OCI-LY3 (cell line): ENCODE measurements at regions not wholly inside any gene's neighbourhood (a gene's known extent, or its start where the extent isn't known, plus 50 kb on each side); places are given as distances from the start of the nearest gene placed in this dataset.

Source experiments
- H2AFZ ChIP-seq: fragments of 200-600, 300-600 bp; shearing (Covaris generic); 2 replicates; pipeline ENCODE4 v1.6.0; 2014; ENCODE audit warnings: antibody characterized with exemption, low read depth, low read length
- H3K27ac ChIP-seq: fragments of 200-600, 300-600 bp; sonication (generic); 2 replicates; pipeline ENCODE4 v1.5.1; 2014; ENCODE audit warnings: mild to moderate bottlenecking, low read length, moderate library complexity, mixed read lengths
- H3K27me3 ChIP-seq: fragments of 200-600, 300-600 bp; sonication (generic); 2 replicates; pipeline ENCODE4 v1.6.1; 2014; ENCODE audit warnings: low read depth, low read length, mixed read lengths
- H3K36me3 ChIP-seq: fragments of 200-600, 300-600 bp; sonication (generic); replicated peaks from 2 replicates; pipeline ENCODE3; 2014; ENCODE audit warnings: low read depth, low read length, mixed read lengths
- H3K4me1 ChIP-seq: fragments of 300-600, 200-600 bp; sonication (generic); 2 replicates; pipeline ENCODE4 v1.6.1; 2014; ENCODE audit warnings: low read length, mixed read lengths
- H3K4me2 ChIP-seq: fragments of 200-600, 300-600 bp; sonication (generic); 2 replicates; pipeline ENCODE4 v1.6.1; 2014; ENCODE audit warnings: low read length, mixed read lengths
- H3K4me3 ChIP-seq: fragments of 300-600, 200-600 bp; sonication (generic); 2 replicates; pipeline ENCODE4 v1.5.1; 2014; ENCODE audit warnings: antibody characterized with exemption, mild to moderate bottlenecking, low read length, moderate library complexity
- H3K79me2 ChIP-seq: fragments of 300-600, 200-600 bp; shearing (Covaris generic); 2 replicates; pipeline ENCODE4 v1.6.1; 2014; ENCODE audit warnings: mild to moderate bottlenecking, low read length, mixed read lengths
- H3K9ac ChIP-seq: fragments of 300-600, 200-600 bp; shearing (Covaris generic); 2 replicates; pipeline ENCODE4 v1.6.0; 2014; ENCODE audit warnings: mild to moderate bottlenecking, low read length, moderate library complexity
- H3K9me3 ChIP-seq: fragments of 200-600, 300-600 bp; shearing (Covaris generic); 2 replicates; pipeline ENCODE4 v1.6.1; 2014; ENCODE audit warnings: low read length, mixed read lengths; ENCODE audit not compliant: insufficient read depth
- H4K20me1 ChIP-seq: fragments of 200-600, 300-600 bp; sonication (generic); 2 replicates; pipeline ENCODE4 v1.6.1; 2016; ENCODE audit warnings: low read length, mixed read lengths; ENCODE audit not compliant: insufficient read depth
- EZH2phosphoT487 ChIP-seq: fragments of 200-600 bp; shearing (Covaris generic); IDR thresholded peaks from 2 replicates; pipeline ENCODE4 v1.6.1; 2018; ENCODE audit warnings: antibody characterized with exemption, mixed run types, low read depth
- TF ChIP-seq, protein P1 (sequence below): fragments of 200-600, 300-600 bp; sonication (generic); IDR thresholded peaks from 2 replicates; pipeline ENCODE4 v1.5.1; 2014; ENCODE audit warnings: antibody characterized with exemption, low read length, low read depth

DNA sequence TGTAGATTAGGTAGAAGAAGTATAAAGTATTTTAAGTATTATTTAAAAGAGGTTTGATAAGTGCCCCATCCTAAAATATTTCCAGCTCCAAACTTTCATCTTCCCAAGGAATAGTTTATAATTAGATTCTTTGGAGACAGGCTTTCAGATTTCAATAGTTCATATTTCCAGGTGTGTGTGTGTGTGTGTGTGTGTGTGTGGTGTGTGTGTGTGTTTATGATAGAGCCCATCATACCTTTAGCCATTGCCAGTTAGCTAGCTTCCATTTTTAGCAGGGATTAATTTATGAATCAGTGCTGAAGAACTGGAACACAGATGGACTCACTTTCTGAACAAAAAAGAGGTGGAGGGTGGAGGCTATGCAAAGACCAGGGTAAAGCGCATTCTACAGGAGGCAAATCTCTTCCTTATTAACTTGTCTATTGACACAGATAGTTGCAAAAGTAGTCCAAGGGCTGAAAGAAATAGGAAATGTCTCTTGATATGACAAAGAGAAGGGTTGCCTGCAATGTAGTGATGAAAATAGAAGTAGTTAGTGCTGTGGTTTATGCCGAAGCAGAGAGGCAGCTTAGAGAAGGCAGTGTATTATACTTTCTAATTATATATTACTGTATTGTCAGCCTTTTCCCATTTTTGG, 301.1 kb downstream of the MAN2A1 start:
- H2AFZ ChIP-seq: no peak overlapping the region
- H3K9ac ChIP-seq: no peak overlapping the region
- no peaks in the 10 kb centered on the region for H3K9me3 ChIP-seq
- no peaks in the 10 kb centered on the region for H3K4me1 ChIP-seq
- no peaks in the 10 kb centered on the region for H3K36me3 ChIP-seq
- no peaks in the 10 kb centered on the region for H3K27me3 ChIP-seq
- H3K4me2 ChIP-seq: no peak overlapping the region
- no peaks in the 10 kb centered on the region for H4K20me1 ChIP-seq
- no peak for TF ChIP-seq EZH2phosphoT487
- TF ChIP-seq, protein P1, sequence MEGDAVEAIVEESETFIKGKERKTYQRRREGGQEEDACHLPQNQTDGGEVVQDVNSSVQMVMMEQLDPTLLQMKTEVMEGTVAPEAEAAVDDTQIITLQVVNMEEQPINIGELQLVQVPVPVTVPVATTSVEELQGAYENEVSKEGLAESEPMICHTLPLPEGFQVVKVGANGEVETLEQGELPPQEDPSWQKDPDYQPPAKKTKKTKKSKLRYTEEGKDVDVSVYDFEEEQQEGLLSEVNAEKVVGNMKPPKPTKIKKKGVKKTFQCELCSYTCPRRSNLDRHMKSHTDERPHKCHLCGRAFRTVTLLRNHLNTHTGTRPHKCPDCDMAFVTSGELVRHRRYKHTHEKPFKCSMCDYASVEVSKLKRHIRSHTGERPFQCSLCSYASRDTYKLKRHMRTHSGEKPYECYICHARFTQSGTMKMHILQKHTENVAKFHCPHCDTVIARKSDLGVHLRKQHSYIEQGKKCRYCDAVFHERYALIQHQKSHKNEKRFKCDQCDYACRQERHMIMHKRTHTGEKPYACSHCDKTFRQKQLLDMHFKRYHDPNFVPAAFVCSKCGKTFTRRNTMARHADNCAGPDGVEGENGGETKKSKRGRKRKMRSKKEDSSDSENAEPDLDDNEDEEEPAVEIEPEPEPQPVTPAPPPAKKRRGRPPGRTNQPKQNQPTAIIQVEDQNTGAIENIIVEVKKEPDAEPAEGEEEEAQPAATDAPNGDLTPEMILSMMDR: no peak
- H3K4me3 ChIP-seq: no peak overlapping the region
- no peaks in the 10 kb centered on the region for H3K79me2 ChIP-seq
- no peak overlapping the region for H3K27ac ChIP-seq

DNA sequence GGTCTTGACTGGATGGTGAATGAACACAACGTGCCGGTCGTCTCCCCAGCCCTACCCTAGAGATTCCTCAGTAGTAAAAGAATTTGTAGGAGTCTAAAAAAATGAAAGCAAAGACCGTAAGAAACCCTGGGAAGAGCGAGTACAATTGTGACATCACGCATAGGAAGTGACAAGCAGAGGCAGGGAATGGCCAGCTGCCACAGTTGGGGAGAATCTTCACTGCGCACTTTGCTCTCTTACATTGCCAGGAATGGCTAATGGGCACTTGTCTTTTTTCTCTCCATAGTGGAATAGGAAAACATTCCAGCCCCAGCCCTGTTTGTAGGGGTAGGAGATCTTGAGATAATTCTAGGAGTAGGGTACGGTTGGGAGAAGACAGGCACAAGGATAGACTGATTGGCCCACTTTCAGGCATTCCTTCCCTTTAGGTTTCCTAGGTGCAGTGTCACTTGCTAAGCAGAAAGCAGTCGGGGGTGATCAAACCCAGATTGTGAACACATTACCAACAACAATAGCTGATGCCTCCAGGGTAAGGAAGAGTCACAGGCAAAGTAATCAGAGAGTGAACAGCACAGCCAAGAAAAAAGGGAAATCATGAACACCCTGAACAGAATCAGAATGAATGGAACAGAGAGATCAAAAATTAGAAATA, 302.7 kb downstream of the MAN2A1 start:
- no peak overlapping the region for H2AFZ ChIP-seq
- TF ChIP-seq, protein P1: no peak
- TF ChIP-seq EZH2phosphoT487: no peak

DNA sequence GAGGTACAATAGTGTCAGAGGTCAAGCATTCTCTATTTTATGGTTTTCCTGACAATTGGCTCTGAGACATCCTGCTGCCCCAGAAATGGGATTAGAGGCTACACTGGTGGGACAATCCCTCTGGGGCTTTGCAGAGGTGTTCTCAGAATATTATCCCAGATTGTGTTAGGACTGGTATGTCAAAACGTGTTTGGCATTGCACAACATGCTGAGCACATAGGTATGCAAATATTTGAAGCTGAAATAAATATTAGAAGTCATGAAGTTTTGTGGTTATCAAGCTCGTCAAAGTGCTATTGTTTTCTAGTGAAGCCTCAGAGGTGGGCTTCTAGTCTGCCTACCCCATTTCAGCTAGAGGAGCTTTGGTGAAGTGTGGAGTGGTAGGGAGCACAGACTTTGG, 304.4 kb downstream of the MAN2A1 start:
- Histone ChIP-seq H3K27me3 (no peaks in the 10 kb centered on the region), H3K4me1 (peaks cover 9% of the 10 kb centered on the region)

More for the DNA sequence above, 302.7 kb downstream of the MAN2A1 start:
- H3K79me2 ChIP-seq: no peaks in the 10 kb centered on the region
- no peaks in the 10 kb centered on the region for H3K27me3 ChIP-seq
- H3K27ac ChIP-seq: no peak overlapping the region
- H3K4me3 ChIP-seq: no peak overlapping the region
- no peak overlapping the region for H3K4me2 ChIP-seq
- no peak overlapping the region for H3K9ac ChIP-seq
- H3K9me3 ChIP-seq: no peaks in the 10 kb centered on the region
- no peaks in the 10 kb centered on the region for H3K36me3 ChIP-seq
- H3K4me1 ChIP-seq: peaks cover 6% of the 10 kb centered on the region
- no peaks in the 10 kb centered on the region for H4K20me1 ChIP-seq

DNA sequence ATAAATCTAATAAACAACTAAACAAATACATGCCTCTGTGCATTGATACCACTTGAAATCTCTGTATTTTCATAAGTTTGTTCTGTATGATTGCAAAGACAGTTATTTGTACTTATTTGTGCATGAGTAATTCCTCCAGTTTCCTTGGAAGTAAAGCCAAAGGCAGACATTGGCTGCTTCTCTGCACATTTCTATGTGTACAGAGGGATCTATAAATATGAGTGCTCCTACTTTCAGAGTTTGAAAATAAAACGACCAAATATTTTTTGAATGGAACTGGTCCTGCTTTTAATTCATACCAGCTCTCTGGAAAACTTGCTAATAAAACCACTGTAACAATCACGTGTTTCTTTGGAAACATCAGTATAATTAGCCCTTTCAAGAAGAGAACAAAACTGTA, 306.5 kb downstream of the MAN2A1 start:
- H3K27me3 ChIP-seq: no peaks in the 10 kb centered on the region
- no peaks in the 10 kb centered on the region for H3K9me3 ChIP-seq
- H3K9ac ChIP-seq: no peak overlapping the region
- H3K4me3 ChIP-seq: no peak overlapping the region
- H3K36me3 ChIP-seq: no peaks in the 10 kb centered on the region
- H3K79me2 ChIP-seq: no peaks in the 10 kb centered on the region
- H4K20me1 ChIP-seq: no peaks in the 10 kb centered on the region
- no peak overlapping the region for H2AFZ ChIP-seq
- no peak overlapping the region for H3K4me2 ChIP-seq
- TF ChIP-seq EZH2phosphoT487: no peak
- TF ChIP-seq, protein P1: no peak
- H3K27ac ChIP-seq: no peak overlapping the region
- H3K4me1 ChIP-seq: peaks cover 21% of the 10 kb centered on the region

More for the DNA sequence above, 304.4 kb downstream of the MAN2A1 start:
- Histone ChIP-seq H3K27ac (no peak overlapping the region), H3K4me2 (no peak overlapping the region), H3K9ac (no peak overlapping the region), H3K79me2 (no peaks in the 10 kb centered on the region), H2AFZ (no peak overlapping the region), H4K20me1 (no peaks in the 10 kb centered on the region), H3K36me3 (no peaks in the 10 kb centered on the region), H3K4me3 (no peak overlapping the region), H3K9me3 (no peaks in the 10 kb centered on the region)
- TF ChIP-seq, protein P1: no peak
- TF ChIP-seq EZH2phosphoT487: no peak
